ENCODE measurements at regions not wholly inside any gene's neighbourhood (a gene's known extent, or its start where the extent isn't known, plus 50 kb on each side); places are given as distances from the start of the nearest gene placed in this dataset.

DNA sequence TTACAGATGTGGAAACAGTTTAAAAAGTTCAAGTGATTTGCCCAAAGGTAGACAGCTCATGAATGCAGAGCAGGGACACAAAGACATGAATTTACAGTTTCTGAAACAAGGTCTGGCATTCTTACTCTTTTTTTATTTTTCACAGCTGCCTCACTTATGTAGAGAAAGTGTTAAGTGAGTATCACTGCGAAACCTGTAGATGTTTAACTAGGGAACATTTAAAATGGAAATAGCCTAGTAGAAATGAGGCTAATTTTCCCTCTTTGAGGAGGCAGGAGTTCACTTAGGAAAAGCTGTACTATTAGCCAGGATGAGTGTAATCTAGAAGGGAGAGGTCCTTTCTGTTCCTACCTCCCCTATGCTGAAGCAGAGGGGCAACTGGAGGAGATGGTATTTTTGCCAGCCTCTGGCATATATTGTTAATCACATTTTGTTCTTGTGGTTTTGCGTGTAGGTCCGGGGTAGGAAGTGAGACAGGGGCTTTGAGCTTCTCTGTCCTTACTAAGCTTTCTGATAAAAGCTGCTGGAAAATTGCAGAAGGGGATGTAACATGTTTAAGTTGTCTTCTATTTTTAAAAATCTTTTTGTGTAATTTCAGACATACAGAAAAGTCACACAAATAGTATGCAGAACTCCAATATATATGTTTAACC, 492.8 kb upstream of the NR3C2 start:
- peaks cover 20% of the 10 kb centered on the region for H3K9me3 Mint-ChIP-seq (ENCODE audit: unreplicated experiment)
- no peak for DNase-seq (ENCODE audit: extremely low spot score, unreplicated experiment)
- no peaks in the 10 kb centered on the region for H3K36me3 Mint-ChIP-seq (ENCODE audit: unreplicated experiment)

GRCh38 chr4:148926276-148927260, 484.4 kb upstream of the NR3C2 start:
- no peak overlapping the region for H3K27ac Mint-ChIP-seq (ENCODE audit: unreplicated experiment)
- no peak for DNase-seq (ENCODE audit: extremely low spot score, unreplicated experiment)

More for the DNA sequence above, 492.8 kb upstream of the NR3C2 start:
- H3K27me3 Mint-ChIP-seq (ENCODE audit: unreplicated experiment), result peaks cover 2% of the 10 kb centered on the region
- H3K4me1 Mint-ChIP-seq (ENCODE audit: unreplicated experiment), result no peaks in the 10 kb centered on the region
- TF ChIP-seq, protein P1, sequence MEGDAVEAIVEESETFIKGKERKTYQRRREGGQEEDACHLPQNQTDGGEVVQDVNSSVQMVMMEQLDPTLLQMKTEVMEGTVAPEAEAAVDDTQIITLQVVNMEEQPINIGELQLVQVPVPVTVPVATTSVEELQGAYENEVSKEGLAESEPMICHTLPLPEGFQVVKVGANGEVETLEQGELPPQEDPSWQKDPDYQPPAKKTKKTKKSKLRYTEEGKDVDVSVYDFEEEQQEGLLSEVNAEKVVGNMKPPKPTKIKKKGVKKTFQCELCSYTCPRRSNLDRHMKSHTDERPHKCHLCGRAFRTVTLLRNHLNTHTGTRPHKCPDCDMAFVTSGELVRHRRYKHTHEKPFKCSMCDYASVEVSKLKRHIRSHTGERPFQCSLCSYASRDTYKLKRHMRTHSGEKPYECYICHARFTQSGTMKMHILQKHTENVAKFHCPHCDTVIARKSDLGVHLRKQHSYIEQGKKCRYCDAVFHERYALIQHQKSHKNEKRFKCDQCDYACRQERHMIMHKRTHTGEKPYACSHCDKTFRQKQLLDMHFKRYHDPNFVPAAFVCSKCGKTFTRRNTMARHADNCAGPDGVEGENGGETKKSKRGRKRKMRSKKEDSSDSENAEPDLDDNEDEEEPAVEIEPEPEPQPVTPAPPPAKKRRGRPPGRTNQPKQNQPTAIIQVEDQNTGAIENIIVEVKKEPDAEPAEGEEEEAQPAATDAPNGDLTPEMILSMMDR (IDR thresholded peaks at IDR 0.05), result no peak
- no peak overlapping the region for H3K4me3 Mint-ChIP-seq (ENCODE audit: unreplicated experiment)
- no peak overlapping the region for H3K27ac Mint-ChIP-seq (ENCODE audit: unreplicated experiment)

DNA sequence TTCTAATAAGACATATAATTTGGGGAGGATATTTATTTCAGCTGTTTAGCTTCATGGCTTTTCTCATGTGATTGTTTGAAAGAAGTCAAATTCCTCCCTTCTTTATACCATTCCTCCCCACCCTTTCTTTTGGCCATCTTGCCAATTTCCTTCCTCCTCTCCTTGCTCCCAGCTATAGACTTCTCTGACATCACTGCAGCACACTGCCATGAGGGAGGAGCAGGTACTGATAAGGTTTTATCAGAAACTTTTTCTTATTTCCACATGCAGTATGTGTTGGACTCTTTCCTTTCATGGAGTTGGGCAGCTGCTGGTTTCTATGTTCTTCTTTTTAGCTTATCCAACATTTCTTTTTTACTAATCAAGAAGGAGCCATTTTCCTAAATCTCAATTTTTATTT, 481.7 kb upstream of the NR3C2 start:
- Mint-ChIP-seq H3K4me3 (ENCODE audit: unreplicated experiment) (no peak overlapping the region), H3K36me3 (ENCODE audit: unreplicated experiment) (no peaks in the 10 kb centered on the region), H3K9me3 (ENCODE audit: unreplicated experiment) (peaks cover 17% of the 10 kb centered on the region), H3K27ac (ENCODE audit: unreplicated experiment) (no peak overlapping the region), H3K27me3 (ENCODE audit: unreplicated experiment) (no peaks in the 10 kb centered on the region), H3K4me1 (ENCODE audit: unreplicated experiment) (no peaks in the 10 kb centered on the region)
- no peak for DNase-seq (ENCODE audit: extremely low spot score, unreplicated experiment)
- TF ChIP-seq, protein P1 (IDR thresholded peaks at IDR 0.05), result no peak

More at GRCh38 chr4:148926276-148927260, 484.4 kb upstream of the NR3C2 start:
- Mint-ChIP-seq H3K4me1 (ENCODE audit: unreplicated experiment) (no peaks in the 10 kb centered on the region), H3K27me3 (ENCODE audit: unreplicated experiment) (no peaks in the 10 kb centered on the region), H3K9me3 (ENCODE audit: unreplicated experiment) (peaks cover 41% of the 10 kb centered on the region), H3K4me3 (ENCODE audit: unreplicated experiment) (no peak overlapping the region), H3K36me3 (ENCODE audit: unreplicated experiment) (no peaks in the 10 kb centered on the region)
- TF ChIP-seq, protein P1 (IDR thresholded peaks at IDR 0.05), result no peak

- no peaks in the 10 kb centered on the region for H3K27me3 Mint-ChIP-seq (ENCODE audit: unreplicated experiment)
- no peak overlapping the region for H3K27ac Mint-ChIP-seq (ENCODE audit: unreplicated experiment)
- H3K4me3 Mint-ChIP-seq (ENCODE audit: unreplicated experiment), result no peak overlapping the region
- H3K36me3 Mint-ChIP-seq (ENCODE audit: unreplicated experiment), result no peaks in the 10 kb centered on the region
- peaks cover 9% of the 10 kb centered on the region for H3K9me3 Mint-ChIP-seq (ENCODE audit: unreplicated experiment)
- DNase-seq (ENCODE audit: extremely low spot score, unreplicated experiment), result no peak
- H3K4me1 Mint-ChIP-seq (ENCODE audit: unreplicated experiment), result no peaks in the 10 kb centered on the region
- TF ChIP-seq, protein P1 (IDR thresholded peaks at IDR 0.05), result no peak
Observed at GRCh38 chr4:148922497-148922896, 480.3 kb upstream of the NR3C2 start.

GRCh38 chr4:148914734-148915133, 472.5 kb upstream of the NR3C2 start:
- no peaks in the 10 kb centered on the region for H3K27me3 Mint-ChIP-seq (ENCODE audit: unreplicated experiment)
- DNase-seq (ENCODE audit: extremely low spot score, unreplicated experiment), result no peak
- H3K36me3 Mint-ChIP-seq (ENCODE audit: unreplicated experiment), result no peaks in the 10 kb centered on the region
- TF ChIP-seq, protein P1 (IDR thresholded peaks at IDR 0.05), result no peak
- no peak overlapping the region for H3K4me3 Mint-ChIP-seq (ENCODE audit: unreplicated experiment)
- no peaks in the 10 kb centered on the region for H3K4me1 Mint-ChIP-seq (ENCODE audit: unreplicated experiment)
- H3K27ac Mint-ChIP-seq (ENCODE audit: unreplicated experiment), result no peak overlapping the region
- H3K9me3 Mint-ChIP-seq (ENCODE audit: unreplicated experiment), result peaks cover 12% of the 10 kb centered on the region

Data from osteocyte (in vitro differentiated cells).